GM12878 (cell line): ENCODE measurements at regions not wholly inside any gene's neighbourhood (a gene's known extent, or its start where the extent isn't known, plus 50 kb on each side); places are given as distances from the start of the nearest gene placed in this dataset.

ENCODE experiments used
- ATAC-seq: fragments of 200-7000 bp; cut with Tn5 transposase; 3 replicates; pipeline ENCODE4 v1.9.1; 2020; ENCODE audit warnings: mild to moderate bottlenecking, moderate library complexity
- BruUV-seq: library from RNA; stranded (reverse); fragments of 400-500 nt; replicated peaks from 2 replicates; lab custom pipeline; 2021; lab: Mats Ljungman, UMichigan
- CTCF ChIA-PET: fragments of 300-600 bp; sonication (Branson Sonifier 250); formaldehyde crosslinking; extraction: SDS; loops from one replicate; lab custom pipeline; 2021; ENCODE audit warnings: inconsistent platforms; lab: Yijun Ruan, JAX
- POLR2A ChIA-PET: fragments of 350-600 bp; formaldehyde crosslinking; extraction: SDS; loops from one replicate; lab custom pipeline; 2021; ENCODE audit warnings: inconsistent platforms; lab: Charles Lee
- RAD21 ChIA-PET: fragments of 300-600 bp; sonication (Branson Sonifier 250); formaldehyde crosslinking; loops from one replicate; lab custom pipeline; 2023; ENCODE audit warnings: antibody characterized with exemption; ENCODE audit not compliant: unreplicated experiment; lab: Charles Lee
- SMC1A ChIA-PET: fragments of 300-600 bp; sonication (Branson Sonifier 250); formaldehyde crosslinking; loops from one replicate; lab custom pipeline; 2023; ENCODE audit not compliant: unreplicated experiment, uncharacterized antibody; lab: Charles Lee
- DNase-seq: peaks from one replicate; pipeline ENCODE4 v3.0.0-alpha.2; 2011; ENCODE audit warnings: low read depth, low spot score
- FAIRE-seq: peaks from 3 replicates; lab custom pipeline; 2011; peaks lifted over from hg19 to GRCh38; lab: Jason Lieb, UNC
- H2AFZ ChIP-seq: 2 replicates; pipeline ENCODE4 v1.6.0; 2011; ENCODE audit warnings: low read depth, low read length, control low read depth; ENCODE audit not compliant: control insufficient read depth
- H3K27ac ChIP-seq: 2 replicates; pipeline ENCODE4 v1.5.1; 2011; ENCODE audit warnings: control low read depth; ENCODE audit not compliant: control insufficient read depth, insufficient read depth
- H3K27me3 ChIP-seq, 2 experiments: replicated peaks in 1 of 2; 2 replicates each; pipeline versions ENCODE4 v1.6.0 to v1.6.1; 2011; ENCODE audit warnings: low read length in 1 of 2; ENCODE audit not compliant: control insufficient read depth in 2 of 2, insufficient read depth in 2 of 2
- H3K36me3 ChIP-seq, 2 experiments: 2 replicates each; pipeline ENCODE4 v1.5.1; 2011; ENCODE audit warnings: low read length in 1 of 2; ENCODE audit not compliant: control insufficient read depth in 2 of 2, insufficient read depth in 2 of 2
- H3K4me1 ChIP-seq: 2 replicates; pipeline ENCODE4 v1.6.1; 2011; ENCODE audit warnings: mild to moderate bottlenecking, low read length, moderate library complexity, mixed read lengths; ENCODE audit not compliant: control insufficient read depth, insufficient read depth
- H3K4me2 ChIP-seq: 2 replicates; pipeline ENCODE4 v1.6.0; 2011; ENCODE audit warnings: control low read depth; ENCODE audit not compliant: control insufficient read depth, insufficient read depth
- H3K4me3 ChIP-seq: fragments of 200-600 bp; sonication (generic); 2 replicates; pipeline ENCODE4 v1.5.1; 2016
- H3K79me2 ChIP-seq: 2 replicates; pipeline ENCODE4 v1.6.0; 2011; ENCODE audit warnings: low read length; ENCODE audit not compliant: control insufficient read depth, insufficient read depth
- H3K9ac ChIP-seq: 2 replicates; pipeline ENCODE4 v1.8.0; 2011; ENCODE audit warnings: low read length, control low read depth, mixed read lengths; ENCODE audit not compliant: control insufficient read depth, insufficient read depth
- H3K9me3 ChIP-seq: replicated peaks from 3 replicates; pipeline ENCODE4 v1.5.1; 2011; ENCODE audit warnings: mild to moderate bottlenecking, low read length; ENCODE audit not compliant: control insufficient read depth, insufficient read depth
- H4K20me1 ChIP-seq: 2 replicates; pipeline ENCODE4 v1.6.0; 2011; ENCODE audit not compliant: control insufficient read depth, insufficient read depth
- CHD1 ChIP-seq: IDR thresholded peaks from 2 replicates; pipeline ENCODE4 v1.6.1; 2012; ENCODE audit warnings: low read depth, low read length, improper control_type of control experiment
- JUNB ChIP-seq: IDR thresholded peaks from 2 replicates; pipeline ENCODE4 v1.6.1; 2016; ENCODE audit warnings: antibody characterized with exemption, mild to moderate bottlenecking
- NFYB ChIP-seq: IDR thresholded peaks from 2 replicates; pipeline ENCODE4 v1.6.1; 2011; ENCODE audit warnings: low read depth, mild to moderate bottlenecking, low read length, improper control_type of control experiment, moderate library complexity; ENCODE audit not compliant: insufficient read depth
- YBX1 ChIP-seq: fragments of 450-650 bp; IDR thresholded peaks from 2 replicates; pipeline ENCODE4 v1.6.1; 2016; ENCODE audit warnings: antibody characterized with exemption
- WGBS: methylation state at CpG from one replicate; pipeline ENCODE4 v1.1.6; 2016; ENCODE audit warnings: low lambda C conversion rate; ENCODE audit not compliant: insufficient replicate concordance, insufficient coverage; ENCODE audit errors: missing lambda C conversion rate; 5-methylcytosine and 5-hydroxymethylcytosine counted together
- in situ Hi-C: fragments of 300-500 bp; cut with MboI; formaldehyde crosslinking; loops from 9 replicates; pipeline ENCODE4 v1.14.3; 2018; ENCODE audit warnings: mixed read lengths
- intact Hi-C: fragments of 100-400 bp; cut with micrococcal nuclease; formaldehyde crosslinking; loops from one replicate; pipeline ENCODE4 v1.14.2; 2022; ENCODE audit not compliant: unreplicated experiment
- TF ChIP-seq, protein P1 (sequence below): IDR thresholded peaks from 2 replicates; pipeline ENCODE4 v1.6.1; 2011; ENCODE audit warnings: mild to moderate bottlenecking, low read depth, low read length, moderate library complexity; ENCODE audit not compliant: insufficient replicate concordance
- TF ChIP-seq, protein P2 (sequence below), 3 experiments: IDR thresholded peaks in 2 of 3; conservative IDR thresholded peaks in 1 of 3; 2 replicates each; pipeline ENCODE4 v1.5.1; 2011; ENCODE audit warnings: low read depth in 3 of 3, low read length in 3 of 3, mild to moderate bottlenecking in 3 of 3, control low read depth in 2 of 3, moderate library complexity in 2 of 3, inconsistent platforms in 1 of 3, mixed read lengths in 1 of 3; ENCODE audit not compliant: control insufficient read depth in 2 of 3, insufficient read depth in 1 of 3; ENCODE audit errors: extremely low read depth in 1 of 3
- TF ChIP-seq, protein P3 (sequence below): fragments of 450-650 bp; IDR thresholded peaks from 2 replicates; pipeline ENCODE4 v1.6.1; 2017; ENCODE audit warnings: mild to moderate bottlenecking, low read depth, inconsistent platforms; ENCODE audit not compliant: poor library complexity, severe bottlenecking

DNA sequence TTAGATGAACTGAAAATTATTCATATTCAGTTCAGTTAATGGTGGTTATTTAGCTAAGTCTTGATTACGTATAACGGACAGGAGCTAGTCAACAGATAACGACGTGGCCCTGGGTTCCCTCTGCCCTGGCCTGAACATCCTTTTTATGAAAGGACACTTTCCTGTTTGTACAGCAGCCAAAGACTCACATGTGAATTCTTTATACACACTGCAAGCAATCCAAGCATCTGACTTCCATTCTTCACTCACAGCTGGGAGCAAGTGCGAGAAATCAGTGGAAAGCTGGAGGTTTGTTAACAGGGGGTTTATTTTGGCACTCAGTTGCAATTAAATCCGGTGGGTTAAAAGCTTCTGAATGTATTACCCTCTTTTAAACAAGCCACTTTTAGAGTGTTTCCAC lies 148.1 kb upstream of the GDF10 start (continued):
- TF ChIP-seq, protein P1, sequence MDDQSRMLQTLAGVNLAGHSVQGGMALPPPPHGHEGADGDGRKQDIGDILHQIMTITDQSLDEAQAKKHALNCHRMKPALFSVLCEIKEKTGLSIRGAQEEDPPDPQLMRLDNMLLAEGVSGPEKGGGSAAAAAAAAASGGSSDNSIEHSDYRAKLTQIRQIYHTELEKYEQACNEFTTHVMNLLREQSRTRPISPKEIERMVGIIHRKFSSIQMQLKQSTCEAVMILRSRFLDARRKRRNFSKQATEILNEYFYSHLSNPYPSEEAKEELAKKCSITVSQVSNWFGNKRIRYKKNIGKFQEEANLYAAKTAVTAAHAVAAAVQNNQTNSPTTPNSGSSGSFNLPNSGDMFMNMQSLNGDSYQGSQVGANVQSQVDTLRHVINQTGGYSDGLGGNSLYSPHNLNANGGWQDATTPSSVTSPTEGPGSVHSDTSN = no peak

DNA sequence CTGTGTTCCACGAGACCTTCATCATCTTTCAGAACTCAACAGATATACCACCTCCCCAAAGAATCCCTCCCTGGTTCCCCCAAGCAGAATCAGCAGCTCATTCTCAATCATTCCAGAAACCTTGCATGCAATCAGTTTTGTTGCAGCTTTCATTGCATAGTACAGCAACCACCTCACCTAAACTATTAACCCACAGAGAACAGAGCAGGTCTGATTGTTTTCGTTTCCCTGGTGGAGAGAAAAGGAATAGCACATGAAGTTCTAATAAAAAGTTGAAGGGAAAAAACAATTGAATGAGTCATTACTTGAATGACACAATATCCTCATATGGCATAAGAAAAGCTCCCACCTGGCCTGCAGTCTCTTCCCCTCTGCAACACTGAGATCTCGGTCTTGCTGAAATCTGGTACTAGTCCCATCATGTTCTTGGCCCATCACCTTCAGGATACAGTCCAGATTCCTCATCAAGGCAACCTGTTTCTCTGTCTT lies 147.1 kb upstream of the GDF10 start:
- no peaks in the 10 kb centered on the region for H3K79me2 ChIP-seq
- ATAC-seq = peak; percentile 41
- peaks cover 3% of the 10 kb centered on the region; the same call in 2 of the 3 replicates for H3K9me3 ChIP-seq
- H3K4me1 ChIP-seq = no peaks in the 10 kb centered on the region
- no peak overlapping the region for H2AFZ ChIP-seq
- H3K27ac ChIP-seq = no peak overlapping the region
- H4K20me1 ChIP-seq = no peaks in the 10 kb centered on the region
- CTCF ChIA-PET = no interaction called here
- H3K36me3 ChIP-seq = no peaks in the 10 kb centered on the region
- intact Hi-C loops = no loop called here
- no peaks in the 10 kb centered on the region for H3K27me3 ChIP-seq
- RAD21 ChIA-PET = no interaction called here
- no peak for FAIRE-seq
- no TSS peak for BruUV-seq
- in situ Hi-C loops = no loop called here
- TF ChIP-seq CHD1 (no peak), NFYB (no peak), YBX1 (no peak), JUNB (peak; percentile 42; the same call in 1 of the 2 replicates)
- TF ChIP-seq, protein P2, sequence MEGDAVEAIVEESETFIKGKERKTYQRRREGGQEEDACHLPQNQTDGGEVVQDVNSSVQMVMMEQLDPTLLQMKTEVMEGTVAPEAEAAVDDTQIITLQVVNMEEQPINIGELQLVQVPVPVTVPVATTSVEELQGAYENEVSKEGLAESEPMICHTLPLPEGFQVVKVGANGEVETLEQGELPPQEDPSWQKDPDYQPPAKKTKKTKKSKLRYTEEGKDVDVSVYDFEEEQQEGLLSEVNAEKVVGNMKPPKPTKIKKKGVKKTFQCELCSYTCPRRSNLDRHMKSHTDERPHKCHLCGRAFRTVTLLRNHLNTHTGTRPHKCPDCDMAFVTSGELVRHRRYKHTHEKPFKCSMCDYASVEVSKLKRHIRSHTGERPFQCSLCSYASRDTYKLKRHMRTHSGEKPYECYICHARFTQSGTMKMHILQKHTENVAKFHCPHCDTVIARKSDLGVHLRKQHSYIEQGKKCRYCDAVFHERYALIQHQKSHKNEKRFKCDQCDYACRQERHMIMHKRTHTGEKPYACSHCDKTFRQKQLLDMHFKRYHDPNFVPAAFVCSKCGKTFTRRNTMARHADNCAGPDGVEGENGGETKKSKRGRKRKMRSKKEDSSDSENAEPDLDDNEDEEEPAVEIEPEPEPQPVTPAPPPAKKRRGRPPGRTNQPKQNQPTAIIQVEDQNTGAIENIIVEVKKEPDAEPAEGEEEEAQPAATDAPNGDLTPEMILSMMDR (IDR thresholded peaks at IDR 0.05 in 2 of 3, conservative IDR thresholded peaks at IDR 0.05 in 1 of 3; ENCODE audit: control insufficient read depth in 2 of 3, extremely low read depth in 1 of 3, insufficient read depth in 1 of 3, low read depth in 3 of 3, low read length in 3 of 3) = peak in 1 of 3 experiments; percentile 22; a peak in 1 of 6 replicates
- TF ChIP-seq, protein P3, sequence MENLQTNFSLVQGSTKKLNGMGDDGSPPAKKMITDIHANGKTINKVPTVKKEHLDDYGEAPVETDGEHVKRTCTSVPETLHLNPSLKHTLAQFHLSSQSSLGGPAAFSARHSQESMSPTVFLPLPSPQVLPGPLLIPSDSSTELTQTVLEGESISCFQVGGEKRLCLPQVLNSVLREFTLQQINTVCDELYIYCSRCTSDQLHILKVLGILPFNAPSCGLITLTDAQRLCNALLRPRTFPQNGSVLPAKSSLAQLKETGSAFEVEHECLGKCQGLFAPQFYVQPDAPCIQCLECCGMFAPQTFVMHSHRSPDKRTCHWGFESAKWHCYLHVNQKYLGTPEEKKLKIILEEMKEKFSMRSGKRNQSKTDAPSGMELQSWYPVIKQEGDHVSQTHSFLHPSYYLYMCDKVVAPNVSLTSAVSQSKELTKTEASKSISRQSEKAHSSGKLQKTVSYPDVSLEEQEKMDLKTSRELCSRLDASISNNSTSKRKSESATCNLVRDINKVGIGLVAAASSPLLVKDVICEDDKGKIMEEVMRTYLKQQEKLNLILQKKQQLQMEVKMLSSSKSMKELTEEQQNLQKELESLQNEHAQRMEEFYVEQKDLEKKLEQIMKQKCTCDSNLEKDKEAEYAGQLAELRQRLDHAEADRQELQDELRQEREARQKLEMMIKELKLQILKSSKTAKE = no peak
- no peak overlapping the region for H3K9ac ChIP-seq
- WGBS = 0% methylated on average over 3 of the region's 3 CpGs
- no peak overlapping the region for H3K4me2 ChIP-seq
- POLR2A ChIA-PET = no interaction called here
- H3K4me3 ChIP-seq = no peak overlapping the region
- DNase-seq = no peak
- SMC1A ChIA-PET = interaction anchor here (0.6 to 0.7 kb wide), 2 partner anchors 139 to 303 kb away, joined by 3 read pairs; no protein-coding TSS in a partner anchor
